ENCODE measurements at regions not wholly inside any gene's neighbourhood (a gene's known extent, or its start where the extent isn't known, plus 50 kb on each side); places are given as distances from the start of the nearest gene placed in this dataset.

DNA sequence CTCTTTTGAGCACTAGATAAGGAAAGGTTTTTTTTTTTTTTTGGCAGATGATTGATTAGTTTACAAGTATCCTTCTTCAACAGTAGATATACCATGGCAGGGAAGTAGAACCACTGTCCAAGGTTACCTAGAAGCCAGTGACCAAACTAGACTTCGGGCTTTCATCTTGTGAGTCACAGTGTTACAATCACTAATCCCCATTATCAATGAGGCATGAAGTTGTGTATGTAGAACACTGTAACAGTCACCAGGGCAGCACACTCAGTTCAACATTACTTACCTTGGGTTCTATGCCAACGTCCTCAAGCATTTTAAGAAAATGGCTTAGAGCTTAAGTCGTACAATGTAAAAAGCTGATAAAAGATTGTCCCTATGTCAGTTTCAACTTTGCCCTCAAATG, 430.9 kb downstream of the ETS1 start:
- TF ChIP-seq RAD21 (IDR thresholded peaks at IDR 0.05; ENCODE audit: low read length) (no peak), CTCF (conservative IDR thresholded peaks at IDR 0.05; ENCODE audit: low read depth, low read length) (no peak), RFX5 (IDR thresholded peaks at IDR 0.05; ENCODE audit: low read depth, low read length) (no peak), NFE2L2 (IDR thresholded peaks at IDR 0.05; ENCODE audit: low read depth, low read length) (no peak), BHLHE40 (IDR thresholded peaks at IDR 0.05; ENCODE audit: low read depth, low read length) (no peak), FOS (IDR thresholded peaks at IDR 0.05; ENCODE audit: low read depth, low read length) (no peak), RCOR1 (IDR thresholded peaks at IDR 0.05; ENCODE audit: insufficient replicate concordance, low read length) (no peak), CEBPB (IDR thresholded peaks at IDR 0.05; ENCODE audit: low read depth, low read length) (no peak), MAFK (IDR thresholded peaks at IDR 0.05; ENCODE audit: low read depth, low read length) (no peak), POLR2A (IDR thresholded peaks at IDR 0.05; ENCODE audit: low read depth, low read length) (no peak), SMC3 (IDR thresholded peaks at IDR 0.05; ENCODE audit: low read depth, low read length) (no peak), CHD1 (IDR thresholded peaks at IDR 0.05; ENCODE audit: low read depth, low read length) (no peak), MXI1 (IDR thresholded peaks at IDR 0.05; ENCODE audit: borderline replicate concordance, low read depth, low read length) (no peak)
- TF ChIP-seq, protein P1, sequence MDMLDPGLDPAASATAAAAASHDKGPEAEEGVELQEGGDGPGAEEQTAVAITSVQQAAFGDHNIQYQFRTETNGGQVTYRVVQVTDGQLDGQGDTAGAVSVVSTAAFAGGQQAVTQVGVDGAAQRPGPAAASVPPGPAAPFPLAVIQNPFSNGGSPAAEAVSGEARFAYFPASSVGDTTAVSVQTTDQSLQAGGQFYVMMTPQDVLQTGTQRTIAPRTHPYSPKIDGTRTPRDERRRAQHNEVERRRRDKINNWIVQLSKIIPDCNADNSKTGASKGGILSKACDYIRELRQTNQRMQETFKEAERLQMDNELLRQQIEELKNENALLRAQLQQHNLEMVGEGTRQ (IDR thresholded peaks at IDR 0.05; ENCODE audit: low read depth, low read length), result no peak
